Nephron (organoid): ENCODE measurements at regions not wholly inside any gene's neighbourhood (a gene's known extent, or its start where the extent isn't known, plus 50 kb on each side); places are given as distances from the start of the nearest gene placed in this dataset.

ENCODE experiments used
- H3K27ac Mint-ChIP-seq, 3 experiments: 2 replicates each; pipeline ENCODE4 v1.8.0; 2020; ENCODE audit warnings: mixed read lengths in 3 of 3, mild to moderate bottlenecking in 2 of 3, moderate library complexity in 1 of 3
- H3K27me3 Mint-ChIP-seq: 2 replicates; pipeline ENCODE4 v1.8.0; 2021; ENCODE audit warnings: low read depth, mild to moderate bottlenecking, moderate library complexity, mixed read lengths
- H3K36me3 Mint-ChIP-seq: 2 replicates; pipeline ENCODE4 v1.8.0; 2020; ENCODE audit warnings: low read depth, mixed read lengths
- H3K4me1 Mint-ChIP-seq: 2 replicates; pipeline ENCODE4 v1.8.0; 2020; ENCODE audit warnings: mixed read lengths
- H3K4me3 Mint-ChIP-seq, 3 experiments: 2 replicates each; pipeline ENCODE4 v1.8.0; 2020; ENCODE audit warnings: mild to moderate bottlenecking in 3 of 3, mixed read lengths in 3 of 3, moderate library complexity in 2 of 3
- H3K9me3 Mint-ChIP-seq: 2 replicates; pipeline ENCODE4 v1.8.0; 2020; ENCODE audit warnings: mixed read lengths
- CTCF ChIP-seq, 3 experiments: fragments of 200-600 bp; sonication (generic); IDR thresholded peaks; one replicate each; pipeline ENCODE4 v1.5.0; 2021; ENCODE audit warnings: antibody characterized with exemption in 3 of 3; ENCODE audit not compliant: unreplicated experiment in 3 of 3

DNA sequence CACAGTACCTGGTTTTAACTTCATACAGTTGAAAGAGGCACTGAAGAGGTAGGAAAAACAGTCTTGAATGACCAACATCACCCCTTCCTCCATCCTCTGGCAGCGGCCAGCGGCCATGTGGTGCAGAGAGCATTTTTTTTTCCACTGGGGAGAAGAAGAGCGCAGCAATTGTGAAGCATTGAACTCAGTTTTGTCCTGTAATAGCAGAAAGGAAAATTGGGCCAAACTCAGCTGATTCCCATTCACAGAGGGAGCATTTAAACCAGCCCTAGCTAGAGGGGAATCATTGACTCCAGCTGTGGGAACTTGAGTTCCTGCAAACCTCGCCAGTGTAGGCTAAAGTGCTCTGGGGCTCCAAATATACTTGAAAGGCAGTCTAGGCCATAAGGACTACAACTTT lies 316.6 kb upstream of the CHST9 start:
- Mint-ChIP-seq H3K4me3 (no peak overlapping the region), H3K27ac (no peak overlapping the region), H3K4me1 (no peaks in the 10 kb centered on the region), H3K27me3 (no peaks in the 10 kb centered on the region), H3K36me3 (no peaks in the 10 kb centered on the region), H3K9me3 (peaks cover 16% of the 10 kb centered on the region)
- no peak for TF ChIP-seq CTCF (IDR thresholded peaks at IDR 0.05; ENCODE audit: unreplicated experiment in 3 of 3)

- no peak for TF ChIP-seq CTCF (IDR thresholded peaks at IDR 0.05; ENCODE audit: unreplicated experiment in 3 of 3)
- H3K4me1 Mint-ChIP-seq: no peaks in the 10 kb centered on the region
- H3K9me3 Mint-ChIP-seq: peaks cover 12% of the 10 kb centered on the region
- H3K4me3 Mint-ChIP-seq: no peak overlapping the region
- no peaks in the 10 kb centered on the region for H3K36me3 Mint-ChIP-seq
- no peaks in the 10 kb centered on the region for H3K27me3 Mint-ChIP-seq
- H3K27ac Mint-ChIP-seq: no peak overlapping the region
Observed at GRCh38 chr18:27500531-27500930, 315.4 kb upstream of the CHST9 start.

GRCh38 chr18:27497246-27497645 lies 312.1 kb upstream of the CHST9 start:
- Mint-ChIP-seq H3K27me3 (no peaks in the 10 kb centered on the region), H3K4me1 (no peaks in the 10 kb centered on the region), H3K9me3 (peaks cover under 1% of the 10 kb centered on the region), H3K27ac (no peak overlapping the region), H3K4me3 (no peak overlapping the region), H3K36me3 (no peaks in the 10 kb centered on the region)
- no peak for TF ChIP-seq CTCF (IDR thresholded peaks at IDR 0.05; ENCODE audit: unreplicated experiment in 3 of 3)

- Mint-ChIP-seq H3K27ac (no peak overlapping the region), H3K27me3 (no peaks in the 10 kb centered on the region), H3K4me3 (no peak overlapping the region), H3K9me3 (no peaks in the 10 kb centered on the region), H3K4me1 (no peaks in the 10 kb centered on the region), H3K36me3 (no peaks in the 10 kb centered on the region)
- no peak for TF ChIP-seq CTCF (IDR thresholded peaks at IDR 0.05; ENCODE audit: unreplicated experiment in 3 of 3)
Observed at GRCh38 chr18:27493182-27493581, 308.1 kb upstream of the CHST9 start.

- H3K27me3 Mint-ChIP-seq: no peaks in the 10 kb centered on the region
Observed at GRCh38 chr18:27491772-27492171, 306.7 kb upstream of the CHST9 start.

More at GRCh38 chr18:27491772-27492171, 306.7 kb upstream of the CHST9 start:
- no peaks in the 10 kb centered on the region for H3K9me3 Mint-ChIP-seq
- H3K4me3 Mint-ChIP-seq: no peak overlapping the region
- TF ChIP-seq CTCF (IDR thresholded peaks at IDR 0.05; ENCODE audit: unreplicated experiment in 3 of 3): no peak
- H3K27ac Mint-ChIP-seq: no peak overlapping the region
- no peaks in the 10 kb centered on the region for H3K4me1 Mint-ChIP-seq
- H3K36me3 Mint-ChIP-seq: no peaks in the 10 kb centered on the region
